GM12891 (cell line): ENCODE measurements at regions not wholly inside any gene's neighbourhood (a gene's known extent, or its start where the extent isn't known, plus 50 kb on each side); places are given as distances from the start of the nearest gene placed in this dataset.

Experiments used
- PAX5 ChIP-seq: IDR thresholded peaks from 2 replicates; pipeline ENCODE4 v1.6.1; 2011; ENCODE audit warnings: low read length, moderate library complexity, mild to moderate bottlenecking; ENCODE audit not compliant: insufficient read depth, severe bottlenecking
- POLR2A ChIP-seq: IDR thresholded peaks from 2 replicates; pipeline ENCODE4 v1.6.1; 2011; ENCODE audit warnings: low read depth, low read length, control low read depth
- POLR2AphosphoS5 ChIP-seq: IDR thresholded peaks from 2 replicates; pipeline ENCODE4 v1.6.1; 2011; ENCODE audit warnings: low read depth, low read length, control low read depth
- SPI1 ChIP-seq: IDR thresholded peaks from 2 replicates; pipeline ENCODE4 v1.6.1; 2011; ENCODE audit warnings: low read depth, low read length, control low read depth
- TAF1 ChIP-seq: IDR thresholded peaks from 2 replicates; pipeline ENCODE4 v1.6.1; 2011; ENCODE audit warnings: low read depth, low read length, control low read depth

DNA sequence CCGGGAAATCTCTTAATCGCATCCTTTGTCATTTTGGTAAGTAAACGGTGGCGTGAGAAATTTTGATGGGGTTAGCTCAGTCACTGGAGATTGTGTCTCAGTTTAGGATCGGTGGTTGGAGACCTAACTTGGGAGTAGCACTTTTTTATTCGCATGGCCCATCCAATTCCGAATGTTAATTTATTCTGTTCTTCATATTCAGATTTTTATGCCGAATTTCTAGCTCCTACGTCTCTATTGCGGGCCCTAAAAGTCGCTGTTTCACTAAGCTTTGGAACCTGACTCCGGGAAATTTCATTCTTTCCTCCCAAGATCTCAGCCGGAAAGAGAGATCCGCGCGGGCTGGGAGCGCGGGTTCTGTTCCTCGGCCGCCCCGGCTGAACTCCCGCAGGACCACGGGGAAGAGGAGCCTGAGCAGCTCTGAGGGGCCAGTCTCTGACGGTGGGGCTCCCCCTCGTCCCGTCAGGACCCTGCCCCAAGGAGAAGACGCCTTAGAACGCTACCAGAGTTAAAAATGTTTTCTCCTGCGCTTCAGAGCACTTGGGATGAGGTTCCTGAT lies 279.7 kb downstream of the FAM72C start:
- TF ChIP-seq POLR2A (no peak), SPI1 (no peak), POLR2AphosphoS5 (no peak), PAX5 (no peak), TAF1 (no peak)
